OCI-LY7 (cell line): ENCODE measurements at regions not wholly inside any gene's neighbourhood (a gene's known extent, or its start where the extent isn't known, plus 50 kb on each side); places are given as distances from the start of the nearest gene placed in this dataset.
"Not testable (repeated sequence)": the region's sequence is repeated elsewhere in the genome, so short reads cannot be mapped to it uniquely, and the experiment has no call there.

ENCODE experiments used
- CTCF ChIP-seq: fragments of 200-600 bp; sonication (generic); conservative IDR thresholded peaks from 2 replicates; pipeline ENCODE4 v1.5.1; 2014; ENCODE audit warnings: mild to moderate bottlenecking, antibody characterized with exemption, low read length, moderate library complexity, mixed read lengths
- EZH2phosphoT487 ChIP-seq: fragments of 200-600 bp; sonication (generic); IDR thresholded peaks from 2 replicates; pipeline ENCODE4 v1.6.1; 2018; ENCODE audit warnings: low read depth, borderline replicate concordance, mild to moderate bottlenecking, mixed run types, antibody characterized with exemption, low read length, moderate library complexity, mixed read lengths

- not testable (repeated sequence) for TF ChIP-seq CTCF, EZH2phosphoT487
These were observed 97.0 kb upstream of the PLGLB2 start for GRCh38 chr2:87650837-87651236.
